Neural cell (in vitro differentiated cells): ENCODE measurements at regions not wholly inside any gene's neighbourhood (a gene's known extent, or its start where the extent isn't known, plus 50 kb on each side); places are given as distances from the start of the nearest gene placed in this dataset.

Experiments used
- H2AFZ ChIP-seq: fragments of 200-600, 300-800 bp; sonication (generic), shearing (Covaris generic); 2 replicates; pipeline ENCODE4 v1.6.0; 2014; ENCODE audit warnings: low read depth, mild to moderate bottlenecking, antibody characterized with exemption, low read length, moderate library complexity
- H3F3A ChIP-seq: fragments of 200-600 bp; shearing (Covaris generic); 2 replicates; pipeline ENCODE4 v1.6.1; 2016; ENCODE audit warnings: mild to moderate bottlenecking, moderate library complexity, mixed read lengths, antibody characterized with exemption, low read length; ENCODE audit not compliant: insufficient read depth, poor library complexity, severe bottlenecking
- H3K27ac ChIP-seq: fragments of 200-600, 300-800 bp; sonication (generic), shearing (Covaris generic); 2 replicates; pipeline ENCODE4 v1.5.1; 2014; ENCODE audit warnings: mild to moderate bottlenecking, low read length, moderate library complexity
- H3K27me3 ChIP-seq: fragments of 300-800, 200-600 bp; sonication (generic), shearing (Covaris generic); 2 replicates; pipeline ENCODE4 v1.6.0; 2014; ENCODE audit warnings: mild to moderate bottlenecking, low read depth, low read length, moderate library complexity; ENCODE audit not compliant: insufficient read depth
- H3K36me3 ChIP-seq: fragments of 300-800, 200-600 bp; sonication (generic), shearing (Covaris generic); 2 replicates; pipeline ENCODE4 v1.5.1; 2014; ENCODE audit warnings: mild to moderate bottlenecking, antibody characterized with exemption, low read length, moderate library complexity; ENCODE audit not compliant: insufficient read depth
- H3K4me2 ChIP-seq: fragments of 300-800, 200-600 bp; sonication (generic), shearing (Covaris generic); 2 replicates; pipeline ENCODE4 v1.6.0; 2014; ENCODE audit warnings: mild to moderate bottlenecking, low read length
- H3K4me3 ChIP-seq: fragments of 300-800, 200-600 bp; sonication (generic), shearing (Covaris generic); 2 replicates; pipeline ENCODE4 v1.5.1; 2014; ENCODE audit warnings: mild to moderate bottlenecking, low read length, moderate library complexity
- H3K79me2 ChIP-seq: fragments of 200-600 bp; shearing (Covaris generic); replicated peaks from 2 replicates; pipeline ENCODE4 v1.6.0; 2014; ENCODE audit warnings: mild to moderate bottlenecking, low read length, moderate library complexity; ENCODE audit not compliant: insufficient read depth
- H3K9ac ChIP-seq: fragments of 300-800, 200-600 bp; sonication (generic), shearing (Covaris generic); 2 replicates; pipeline ENCODE4 v1.6.1; 2016; ENCODE audit warnings: mild to moderate bottlenecking, low read length, mixed read lengths
- H3K9me2 ChIP-seq: fragments of 200-600 bp; shearing (Covaris generic); 2 replicates; pipeline ENCODE4 v1.6.1; 2016; ENCODE audit warnings: mild to moderate bottlenecking, low read length, mixed read lengths; ENCODE audit not compliant: insufficient read depth
- H3K9me3 ChIP-seq: fragments of 200-600, 300-800 bp; sonication (generic), shearing (Covaris generic); 2 replicates; pipeline ENCODE4 v1.6.1; 2016; ENCODE audit warnings: mild to moderate bottlenecking, mixed run types, low read length, moderate library complexity, mixed read lengths
- H4K20me1 ChIP-seq: fragments of 200-600 bp; shearing (Covaris generic); 2 replicates; pipeline ENCODE4 v1.6.1; 2016; ENCODE audit warnings: mild to moderate bottlenecking, mixed run types; ENCODE audit not compliant: insufficient read depth
- EP300 ChIP-seq: fragments of 450-650 bp; conservative IDR thresholded peaks from 2 replicates; pipeline ENCODE4 v1.6.1; 2014; ENCODE audit warnings: antibody characterized with exemption, mild to moderate bottlenecking, moderate library complexity; ENCODE audit not compliant: poor library complexity, severe bottlenecking
- EZH2 ChIP-seq: fragments of 200-600, 300-800 bp; shearing (Covaris generic), sonication (generic); IDR thresholded peaks from 2 replicates; pipeline ENCODE4 v1.6.1; 2014; ENCODE audit warnings: antibody characterized with exemption, low read length, borderline replicate concordance, mild to moderate bottlenecking; ENCODE audit not compliant: insufficient read depth, poor library complexity, severe bottlenecking
- MXI1 ChIP-seq: fragments of 450-650 bp; conservative IDR thresholded peaks from 2 replicates; pipeline ENCODE4 v1.6.1; 2014; ENCODE audit warnings: antibody characterized with exemption, mild to moderate bottlenecking; ENCODE audit not compliant: poor library complexity, severe bottlenecking
- POLR2AphosphoS5 ChIP-seq: IDR thresholded peaks from 2 replicates; pipeline ENCODE4 v1.6.1; 2012
- RAD21 ChIP-seq: fragments of 450-650 bp; conservative IDR thresholded peaks from 2 replicates; pipeline ENCODE4 v1.6.1; 2014; ENCODE audit warnings: antibody characterized with exemption, mild to moderate bottlenecking, moderate library complexity
- SMC3 ChIP-seq: fragments of 450-650 bp; conservative IDR thresholded peaks from 2 replicates; pipeline ENCODE4 v1.6.1; 2014; ENCODE audit warnings: antibody characterized with exemption, mild to moderate bottlenecking, moderate library complexity; ENCODE audit not compliant: poor library complexity
- TAF1 ChIP-seq: IDR thresholded peaks from 2 replicates; pipeline ENCODE4 v1.6.1; 2012; ENCODE audit warnings: low read depth
- TF ChIP-seq, protein P1 (sequence below): IDR thresholded peaks from 2 replicates; pipeline ENCODE4 v1.6.1; 2012; ENCODE audit warnings: borderline replicate concordance
- TF ChIP-seq, protein P2 (sequence below): fragments of 450-650 bp; IDR thresholded peaks from 2 replicates; pipeline ENCODE4 v1.5.1; 2014; ENCODE audit warnings: antibody characterized with exemption, mild to moderate bottlenecking, moderate library complexity; ENCODE audit not compliant: poor library complexity, severe bottlenecking

DNA sequence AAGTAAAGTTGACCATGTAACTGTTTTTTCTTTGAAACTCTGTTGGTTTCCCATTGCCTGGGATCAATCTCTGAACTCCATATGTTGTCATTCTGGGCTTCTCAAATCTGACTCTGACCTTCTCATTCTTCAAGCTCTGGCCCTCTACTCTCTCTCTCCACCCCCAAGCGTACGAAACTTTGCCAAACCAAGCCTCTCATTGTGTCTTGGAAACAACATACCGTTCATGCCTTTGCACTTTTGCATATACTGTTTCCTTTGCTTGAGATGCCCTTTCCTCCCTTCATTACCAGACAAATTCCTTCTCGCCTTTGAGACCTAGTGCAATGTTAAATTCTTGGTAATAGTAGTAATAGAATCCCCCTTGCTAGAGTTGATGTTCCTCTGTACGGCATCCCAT is 113.7 kb downstream of the OLFM4 start:
- no peak overlapping the region for H3K4me3 ChIP-seq
- H3K9ac ChIP-seq, result no peak overlapping the region
- no peaks in the 10 kb centered on the region for H3K79me2 ChIP-seq
- H4K20me1 ChIP-seq, result no peaks in the 10 kb centered on the region
- H3K4me2 ChIP-seq, result no peak overlapping the region
- no peaks in the 10 kb centered on the region for H3K9me3 ChIP-seq
- H3K27ac ChIP-seq, result no peak overlapping the region
- no peaks in the 10 kb centered on the region for H3K36me3 ChIP-seq
- H3K9me2 ChIP-seq, result no peaks in the 10 kb centered on the region
- H3F3A ChIP-seq, result no peaks in the 10 kb centered on the region
- H2AFZ ChIP-seq, result no peak overlapping the region
- no peaks in the 10 kb centered on the region for H3K27me3 ChIP-seq
- TF ChIP-seq POLR2AphosphoS5, result no peak
- no peak for TF ChIP-seq EP300
- TF ChIP-seq SMC3, result no peak
- TF ChIP-seq EZH2, result no peak
- TF ChIP-seq, protein P1, sequence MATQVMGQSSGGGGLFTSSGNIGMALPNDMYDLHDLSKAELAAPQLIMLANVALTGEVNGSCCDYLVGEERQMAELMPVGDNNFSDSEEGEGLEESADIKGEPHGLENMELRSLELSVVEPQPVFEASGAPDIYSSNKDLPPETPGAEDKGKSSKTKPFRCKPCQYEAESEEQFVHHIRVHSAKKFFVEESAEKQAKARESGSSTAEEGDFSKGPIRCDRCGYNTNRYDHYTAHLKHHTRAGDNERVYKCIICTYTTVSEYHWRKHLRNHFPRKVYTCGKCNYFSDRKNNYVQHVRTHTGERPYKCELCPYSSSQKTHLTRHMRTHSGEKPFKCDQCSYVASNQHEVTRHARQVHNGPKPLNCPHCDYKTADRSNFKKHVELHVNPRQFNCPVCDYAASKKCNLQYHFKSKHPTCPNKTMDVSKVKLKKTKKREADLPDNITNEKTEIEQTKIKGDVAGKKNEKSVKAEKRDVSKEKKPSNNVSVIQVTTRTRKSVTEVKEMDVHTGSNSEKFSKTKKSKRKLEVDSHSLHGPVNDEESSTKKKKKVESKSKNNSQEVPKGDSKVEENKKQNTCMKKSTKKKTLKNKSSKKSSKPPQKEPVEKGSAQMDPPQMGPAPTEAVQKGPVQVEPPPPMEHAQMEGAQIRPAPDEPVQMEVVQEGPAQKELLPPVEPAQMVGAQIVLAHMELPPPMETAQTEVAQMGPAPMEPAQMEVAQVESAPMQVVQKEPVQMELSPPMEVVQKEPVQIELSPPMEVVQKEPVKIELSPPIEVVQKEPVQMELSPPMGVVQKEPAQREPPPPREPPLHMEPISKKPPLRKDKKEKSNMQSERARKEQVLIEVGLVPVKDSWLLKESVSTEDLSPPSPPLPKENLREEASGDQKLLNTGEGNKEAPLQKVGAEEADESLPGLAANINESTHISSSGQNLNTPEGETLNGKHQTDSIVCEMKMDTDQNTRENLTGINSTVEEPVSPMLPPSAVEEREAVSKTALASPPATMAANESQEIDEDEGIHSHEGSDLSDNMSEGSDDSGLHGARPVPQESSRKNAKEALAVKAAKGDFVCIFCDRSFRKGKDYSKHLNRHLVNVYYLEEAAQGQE, result no peak
- no peak for TF ChIP-seq TAF1
- no peak for TF ChIP-seq RAD21
- TF ChIP-seq, protein P2, sequence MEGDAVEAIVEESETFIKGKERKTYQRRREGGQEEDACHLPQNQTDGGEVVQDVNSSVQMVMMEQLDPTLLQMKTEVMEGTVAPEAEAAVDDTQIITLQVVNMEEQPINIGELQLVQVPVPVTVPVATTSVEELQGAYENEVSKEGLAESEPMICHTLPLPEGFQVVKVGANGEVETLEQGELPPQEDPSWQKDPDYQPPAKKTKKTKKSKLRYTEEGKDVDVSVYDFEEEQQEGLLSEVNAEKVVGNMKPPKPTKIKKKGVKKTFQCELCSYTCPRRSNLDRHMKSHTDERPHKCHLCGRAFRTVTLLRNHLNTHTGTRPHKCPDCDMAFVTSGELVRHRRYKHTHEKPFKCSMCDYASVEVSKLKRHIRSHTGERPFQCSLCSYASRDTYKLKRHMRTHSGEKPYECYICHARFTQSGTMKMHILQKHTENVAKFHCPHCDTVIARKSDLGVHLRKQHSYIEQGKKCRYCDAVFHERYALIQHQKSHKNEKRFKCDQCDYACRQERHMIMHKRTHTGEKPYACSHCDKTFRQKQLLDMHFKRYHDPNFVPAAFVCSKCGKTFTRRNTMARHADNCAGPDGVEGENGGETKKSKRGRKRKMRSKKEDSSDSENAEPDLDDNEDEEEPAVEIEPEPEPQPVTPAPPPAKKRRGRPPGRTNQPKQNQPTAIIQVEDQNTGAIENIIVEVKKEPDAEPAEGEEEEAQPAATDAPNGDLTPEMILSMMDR, result no peak
- no peak for TF ChIP-seq MXI1

DNA sequence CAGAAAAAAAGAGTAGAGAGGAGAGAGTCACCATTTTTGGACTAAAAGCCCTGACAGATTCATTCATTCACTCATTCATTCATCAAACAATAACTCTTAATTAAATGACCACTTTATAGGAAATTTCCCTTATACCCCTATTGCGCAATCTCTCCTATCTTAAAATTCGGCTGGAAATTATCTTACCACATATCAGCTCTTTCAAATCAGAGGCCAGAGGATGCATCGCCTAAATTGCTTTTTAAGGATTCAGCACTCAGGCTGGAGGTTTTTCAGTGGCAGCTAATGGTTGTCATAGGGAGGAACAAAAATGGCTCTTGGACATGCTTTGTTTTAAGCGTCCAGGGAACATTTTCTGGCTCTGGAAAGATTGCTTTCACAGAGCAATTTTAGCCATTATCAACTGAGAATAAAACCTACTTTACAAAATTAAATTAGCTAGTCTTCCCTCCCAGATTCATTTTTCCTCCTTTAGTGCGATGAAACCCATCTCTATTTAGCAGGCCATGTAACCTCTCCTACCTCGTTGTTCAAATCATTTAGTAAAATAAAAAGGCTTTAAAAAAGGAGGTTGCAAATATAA is 115.2 kb downstream of the OLFM4 start:
- Histone ChIP-seq H3K36me3 (no peaks in the 10 kb centered on the region), H3K79me2 (no peaks in the 10 kb centered on the region), H3K4me2 (no peak overlapping the region), H3K9me3 (no peaks in the 10 kb centered on the region), H3K27me3 (no peaks in the 10 kb centered on the region), H3K9me2 (no peaks in the 10 kb centered on the region), H3K27ac (no peak overlapping the region), H4K20me1 (no peaks in the 10 kb centered on the region), H2AFZ (no peak overlapping the region), H3K4me3 (no peak overlapping the region), H3F3A (no peaks in the 10 kb centered on the region), H3K9ac (no peak overlapping the region)
- TF ChIP-seq, protein P2, result no peak
- TF ChIP-seq EP300 (no peak), RAD21 (no peak), SMC3 (no peak), EZH2 (no peak), MXI1 (no peak), TAF1 (no peak), POLR2AphosphoS5 (no peak)
- TF ChIP-seq, protein P1, result no peak
